Cerebellar cortex (tissue), 1 donor: ENCODE measurements at regions not wholly inside any gene's neighbourhood (a gene's known extent, or its start where the extent isn't known, plus 50 kb on each side); places are given as distances from the start of the nearest gene placed in this dataset.
A peak's percentile ranks its signal among the peaks of the same experiment; 100 is the strongest.

Source experiments
- DNase-seq: peaks from one replicate; pipeline ENCODE4 v3.0.0-alpha.2; 2015; ENCODE audit warnings: low spot score

- DNase-seq, result no peak
These were observed 855.4 kb upstream of the ARPP21 start for GRCh38 chr3:34783876-34784275.

- no peak for DNase-seq
These were observed 846.3 kb upstream of the ARPP21 start for GRCh38 chr3:34793057-34793456.

GRCh38 chr3:34807611-34808010, 831.7 kb upstream of the ARPP21 start:
- DNase-seq, result no peak

- DNase-seq, result no peak
These were observed 831.0 kb upstream of the ARPP21 start for GRCh38 chr3:34808287-34808686.

- DNase-seq, result no peak
These were observed 810.5 kb upstream of the ARPP21 start for GRCh38 chr3:34828847-34829246.

GRCh38 chr3:34832865-34833508, 806.3 kb upstream of the ARPP21 start:
- no peak for DNase-seq

- no peak for DNase-seq
These were observed 801.2 kb upstream of the ARPP21 start for GRCh38 chr3:34837848-34838741.

- DNase-seq, result no peak
These were observed 796.4 kb upstream of the ARPP21 start for GRCh38 chr3:34842706-34843480.

GRCh38 chr3:34844323-34844620, 795.1 kb upstream of the ARPP21 start:
- DNase-seq, result peak; percentile 48

GRCh38 chr3:34851137-34851536, 788.2 kb upstream of the ARPP21 start:
- peak; percentile 13 for DNase-seq

- no peak for DNase-seq
These were observed 786.4 kb upstream of the ARPP21 start for GRCh38 chr3:34852844-34853439.

- DNase-seq, result peak; percentile 34
These were observed 783.0 kb upstream of the ARPP21 start for GRCh38 chr3:34856081-34856947.

GRCh38 chr3:34858067-34858660, 781.2 kb upstream of the ARPP21 start:
- DNase-seq, result no peak

- DNase-seq, result no peak
These were observed 779.6 kb upstream of the ARPP21 start for GRCh38 chr3:34859746-34860145.

- DNase-seq, result no peak
These were observed 776.9 kb upstream of the ARPP21 start for GRCh38 chr3:34862456-34862855.

GRCh38 chr3:34863485-34863884, 775.8 kb upstream of the ARPP21 start:
- DNase-seq, result no peak

- no peak for DNase-seq
These were observed 775.3 kb upstream of the ARPP21 start for GRCh38 chr3:34864011-34864410.

GRCh38 chr3:34865346-34865745, 774.0 kb upstream of the ARPP21 start:
- no peak for DNase-seq

GRCh38 chr3:34868935-34869334, 770.4 kb upstream of the ARPP21 start:
- DNase-seq, result no peak

- peak; percentile 97 for DNase-seq
These were observed 769.6 kb upstream of the ARPP21 start for GRCh38 chr3:34869696-34870095.

GRCh38 chr3:34872406-34872805, 766.9 kb upstream of the ARPP21 start:
- DNase-seq, result no peak
